ENCODE measurements at regions not wholly inside any gene's neighbourhood (a gene's known extent, or its start where the extent isn't known, plus 50 kb on each side); places are given as distances from the start of the nearest gene placed in this dataset.

- H3K27me3 Mint-ChIP-seq (ENCODE audit: insufficient read depth) = no peaks in the 10 kb centered on the region; the same call in none of the 2 replicates
- H3K4me1 Mint-ChIP-seq (ENCODE audit: low read depth) = peaks cover 35% of the 10 kb centered on the region
- TF ChIP-seq, protein P1, sequence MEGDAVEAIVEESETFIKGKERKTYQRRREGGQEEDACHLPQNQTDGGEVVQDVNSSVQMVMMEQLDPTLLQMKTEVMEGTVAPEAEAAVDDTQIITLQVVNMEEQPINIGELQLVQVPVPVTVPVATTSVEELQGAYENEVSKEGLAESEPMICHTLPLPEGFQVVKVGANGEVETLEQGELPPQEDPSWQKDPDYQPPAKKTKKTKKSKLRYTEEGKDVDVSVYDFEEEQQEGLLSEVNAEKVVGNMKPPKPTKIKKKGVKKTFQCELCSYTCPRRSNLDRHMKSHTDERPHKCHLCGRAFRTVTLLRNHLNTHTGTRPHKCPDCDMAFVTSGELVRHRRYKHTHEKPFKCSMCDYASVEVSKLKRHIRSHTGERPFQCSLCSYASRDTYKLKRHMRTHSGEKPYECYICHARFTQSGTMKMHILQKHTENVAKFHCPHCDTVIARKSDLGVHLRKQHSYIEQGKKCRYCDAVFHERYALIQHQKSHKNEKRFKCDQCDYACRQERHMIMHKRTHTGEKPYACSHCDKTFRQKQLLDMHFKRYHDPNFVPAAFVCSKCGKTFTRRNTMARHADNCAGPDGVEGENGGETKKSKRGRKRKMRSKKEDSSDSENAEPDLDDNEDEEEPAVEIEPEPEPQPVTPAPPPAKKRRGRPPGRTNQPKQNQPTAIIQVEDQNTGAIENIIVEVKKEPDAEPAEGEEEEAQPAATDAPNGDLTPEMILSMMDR (IDR thresholded peaks at IDR 0.05) = no peak
- no peaks in the 10 kb centered on the region for H3K36me3 Mint-ChIP-seq (ENCODE audit: low read depth)
- no peak overlapping the region for H3K4me3 Mint-ChIP-seq
- no peak overlapping the region for H3K27ac Mint-ChIP-seq
- H3K9me3 Mint-ChIP-seq = no peaks in the 10 kb centered on the region
- no peak for DNase-seq
Measured at GRCh38 chr6:80463197-80463596, 356.7 kb downstream of the BCKDHB start.

GRCh38 chr6:80460257-80460865 is 353.9 kb downstream of the BCKDHB start:
- H3K36me3 Mint-ChIP-seq (ENCODE audit: low read depth) = no peaks in the 10 kb centered on the region; the same call in 1 of the 2 replicates
- H3K4me3 Mint-ChIP-seq = no peak overlapping the region
- H3K27ac Mint-ChIP-seq = no peak overlapping the region
- H3K4me1 Mint-ChIP-seq (ENCODE audit: low read depth) = peaks cover 59% of the 10 kb centered on the region
- no peaks in the 10 kb centered on the region for H3K9me3 Mint-ChIP-seq
- TF ChIP-seq, protein P1 (IDR thresholded peaks at IDR 0.05) = no peak
- no peak for DNase-seq
- no peaks in the 10 kb centered on the region for H3K27me3 Mint-ChIP-seq (ENCODE audit: insufficient read depth)

DNA sequence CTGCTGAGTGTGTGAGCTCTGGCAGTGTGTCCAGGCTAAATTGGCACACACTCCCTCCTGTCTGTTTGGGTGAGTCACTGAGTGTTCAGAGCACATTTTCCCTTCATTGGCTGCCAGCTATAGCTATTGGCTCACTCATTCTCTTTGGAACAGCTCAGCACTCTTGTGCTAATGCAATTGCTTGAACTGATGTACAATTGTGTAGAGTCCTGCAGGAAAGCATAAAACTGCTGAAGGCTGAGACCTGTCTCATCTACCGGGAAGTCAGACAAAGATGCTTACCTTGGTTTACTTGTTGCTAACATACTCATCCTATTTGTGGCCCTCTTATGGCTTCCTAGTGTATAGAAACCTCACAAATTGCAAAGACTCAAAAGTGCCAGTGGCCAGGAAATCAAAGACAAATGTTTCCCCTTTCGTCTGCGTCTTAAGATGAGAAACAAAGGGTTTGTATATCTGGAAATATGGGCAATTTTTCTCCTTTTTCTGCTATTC is 351.0 kb downstream of the BCKDHB start:
- no peaks in the 10 kb centered on the region for H3K27me3 Mint-ChIP-seq (ENCODE audit: insufficient read depth)
- peaks cover 75% of the 10 kb centered on the region for H3K4me1 Mint-ChIP-seq (ENCODE audit: low read depth)
- H3K36me3 Mint-ChIP-seq (ENCODE audit: low read depth) = no peaks in the 10 kb centered on the region; the same call in 1 of the 2 replicates
- peak overlapping the region; percentile 56 for H3K27ac Mint-ChIP-seq
- TF ChIP-seq, protein P1 (IDR thresholded peaks at IDR 0.05) = no peak
- no peaks in the 10 kb centered on the region for H3K9me3 Mint-ChIP-seq
- peak; percentile 93 for DNase-seq
- peak overlapping the region; percentile 36; the same call in 1 of the 2 replicates for H3K4me3 Mint-ChIP-seq

DNA sequence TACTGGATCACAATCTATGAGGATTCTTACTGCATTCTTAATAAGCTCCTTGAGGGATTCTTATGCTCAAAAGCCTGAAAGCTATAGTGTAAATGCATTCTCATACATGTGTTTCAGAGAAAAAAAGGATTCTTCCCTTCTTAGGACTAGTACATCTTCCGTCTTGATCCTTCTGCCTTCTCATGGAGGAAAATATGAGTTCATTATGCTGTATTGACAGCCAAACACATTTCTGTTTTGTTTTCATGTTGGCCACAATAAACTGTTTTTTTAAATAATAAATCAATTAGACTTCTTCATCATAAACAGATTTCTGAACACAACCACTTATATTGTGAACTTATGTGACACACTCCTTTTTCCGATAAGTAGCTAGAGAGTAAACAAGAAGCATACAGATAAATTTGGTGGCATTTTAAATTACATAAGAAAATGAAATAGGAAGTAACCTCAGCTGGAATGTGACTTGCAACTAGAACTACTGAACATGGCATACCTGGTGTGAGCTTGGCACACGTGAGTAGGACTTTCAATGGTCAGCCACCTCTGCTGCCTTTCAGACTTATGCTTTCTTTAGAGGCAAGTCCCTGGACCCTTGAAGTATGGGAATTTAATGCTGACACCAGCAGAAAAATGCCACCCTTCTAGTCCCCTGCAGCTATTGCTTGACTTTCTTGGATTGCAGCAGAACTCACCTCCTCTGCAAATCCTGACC is 350.4 kb downstream of the BCKDHB start:
- Mint-ChIP-seq H3K4me1 (ENCODE audit: low read depth) (peaks cover 75% of the 10 kb centered on the region), H3K9me3 (no peaks in the 10 kb centered on the region), H3K36me3 (ENCODE audit: low read depth) (no peaks in the 10 kb centered on the region; the same call in 1 of the 2 replicates), H3K4me3 (peak overlapping the region; percentile 20; the same call in 1 of the 2 replicates), H3K27ac (peak overlapping the region; percentile 56), H3K27me3 (ENCODE audit: insufficient read depth) (no peaks in the 10 kb centered on the region)
- DNase-seq = no peak
- TF ChIP-seq, protein P1 (IDR thresholded peaks at IDR 0.05) = no peak

DNA sequence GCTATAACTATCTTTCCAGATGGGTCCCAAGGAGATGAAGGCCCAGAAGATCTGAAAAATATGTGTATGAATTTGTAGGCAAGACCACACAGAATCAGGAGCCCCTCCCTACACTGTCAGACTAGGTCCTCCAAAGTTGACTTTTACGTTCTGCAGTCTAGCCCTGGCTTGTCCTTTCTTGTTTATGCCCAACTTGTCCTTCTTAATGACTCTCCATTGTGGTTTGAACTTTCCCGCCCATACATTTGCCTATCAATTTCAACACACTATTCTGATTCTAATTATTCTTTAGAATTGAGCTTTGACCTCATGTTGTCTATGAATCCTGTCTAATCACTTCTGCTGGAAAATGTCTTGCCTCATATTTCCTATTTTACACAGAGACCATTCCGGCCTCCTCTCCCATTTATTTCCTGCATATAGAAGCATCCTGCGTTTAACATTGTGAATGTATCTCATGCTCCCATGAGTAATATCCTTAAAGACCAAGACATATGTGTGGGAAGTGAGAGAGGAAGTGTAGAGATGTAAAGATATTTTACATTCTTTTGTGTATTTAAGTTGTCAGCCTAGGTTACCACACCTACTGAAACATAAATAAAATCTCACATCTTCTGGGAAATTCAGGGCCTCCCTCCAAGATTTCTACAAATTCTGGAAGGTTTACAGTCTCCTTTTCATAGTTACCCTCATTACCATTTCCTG is 348.3 kb downstream of the BCKDHB start:
- TF ChIP-seq, protein P1 (IDR thresholded peaks at IDR 0.05) = no peak
- Mint-ChIP-seq H3K4me1 (ENCODE audit: low read depth) (peaks cover 66% of the 10 kb centered on the region), H3K27me3 (ENCODE audit: insufficient read depth) (no peaks in the 10 kb centered on the region), H3K9me3 (no peaks in the 10 kb centered on the region), H3K4me3 (peak overlapping the region; percentile 53), H3K36me3 (ENCODE audit: low read depth) (peaks cover under 1% of the 10 kb centered on the region), H3K27ac (peak overlapping the region; percentile 80)
- peak; percentile 13 for DNase-seq
